Cardiac fibroblast (primary cell): ENCODE measurements at regions not wholly inside any gene's neighbourhood (a gene's known extent, or its start where the extent isn't known, plus 50 kb on each side); places are given as distances from the start of the nearest gene placed in this dataset.
"Not testable (repeated sequence)": the region's sequence is repeated elsewhere in the genome, so short reads cannot be mapped to it uniquely, and the experiment has no call there.

Source experiments
- DNase-seq, 2 donors: peaks; one replicate each; pipeline versions ENCODE4 v3.0.0 to v3.0.0-alpha.2; 2010; ENCODE audit warnings: low read depth in 2 of 2
- H3K4me3 ChIP-seq, 2 donors: replicated peaks in 1 of 2; 1 replicate in 1 of 2; 2 replicates in 1 of 2; pipeline ENCODE4 v1.5.1; 2011; ENCODE audit warnings: low read depth in 2 of 2, low read length in 2 of 2, mild to moderate bottlenecking in 2 of 2, moderate library complexity in 1 of 2
- TF ChIP-seq, protein P1 (sequence below): IDR thresholded peaks from one replicate; pipeline ENCODE4 v1.5.1; 2011; ENCODE audit warnings: low read depth, mild to moderate bottlenecking, low read length, inconsistent platforms

DNA sequence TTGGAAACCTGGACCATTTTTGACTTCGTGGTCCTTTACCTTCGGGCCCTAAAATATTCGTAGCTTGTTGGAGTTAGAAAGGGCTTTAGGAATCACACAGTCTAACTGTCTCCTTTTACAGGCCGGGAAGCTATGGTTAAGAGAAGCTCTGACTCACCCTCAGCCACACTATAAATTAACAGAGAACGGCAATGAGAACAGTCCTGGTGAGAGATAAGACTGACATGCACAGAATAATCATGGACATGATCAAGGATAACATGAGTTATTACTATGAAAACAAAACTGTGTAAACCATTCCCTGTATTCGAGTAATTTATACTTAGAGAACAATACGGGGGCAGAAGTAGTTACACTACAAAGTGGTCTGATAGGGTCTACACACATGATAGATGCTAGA, 162.5 kb upstream of the MALRD1 start:
- no peak overlapping the region for H3K4me3 ChIP-seq
- peak in 1 of 2 donors; percentile 22 for DNase-seq

DNA sequence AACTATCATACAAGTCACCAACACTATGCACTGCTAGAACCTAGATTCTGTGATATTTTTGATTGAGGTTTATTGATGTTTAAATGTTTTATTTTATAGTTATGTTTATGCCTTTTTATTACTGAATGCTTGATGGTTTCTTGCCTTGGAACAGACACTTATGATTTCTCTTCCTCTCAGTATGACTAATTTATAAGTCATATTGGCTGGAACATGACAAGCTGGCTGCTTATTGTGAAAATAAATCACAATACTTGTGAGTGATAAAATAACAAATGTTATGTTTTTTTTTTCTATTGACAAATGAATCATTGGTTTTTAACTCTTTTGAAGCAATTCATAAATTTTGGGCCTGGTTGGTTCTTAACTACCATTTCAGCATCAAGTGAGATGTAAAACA, 142.0 kb upstream of the MALRD1 start:
- no peak overlapping the region for H3K4me3 ChIP-seq
- TF ChIP-seq, protein P1, sequence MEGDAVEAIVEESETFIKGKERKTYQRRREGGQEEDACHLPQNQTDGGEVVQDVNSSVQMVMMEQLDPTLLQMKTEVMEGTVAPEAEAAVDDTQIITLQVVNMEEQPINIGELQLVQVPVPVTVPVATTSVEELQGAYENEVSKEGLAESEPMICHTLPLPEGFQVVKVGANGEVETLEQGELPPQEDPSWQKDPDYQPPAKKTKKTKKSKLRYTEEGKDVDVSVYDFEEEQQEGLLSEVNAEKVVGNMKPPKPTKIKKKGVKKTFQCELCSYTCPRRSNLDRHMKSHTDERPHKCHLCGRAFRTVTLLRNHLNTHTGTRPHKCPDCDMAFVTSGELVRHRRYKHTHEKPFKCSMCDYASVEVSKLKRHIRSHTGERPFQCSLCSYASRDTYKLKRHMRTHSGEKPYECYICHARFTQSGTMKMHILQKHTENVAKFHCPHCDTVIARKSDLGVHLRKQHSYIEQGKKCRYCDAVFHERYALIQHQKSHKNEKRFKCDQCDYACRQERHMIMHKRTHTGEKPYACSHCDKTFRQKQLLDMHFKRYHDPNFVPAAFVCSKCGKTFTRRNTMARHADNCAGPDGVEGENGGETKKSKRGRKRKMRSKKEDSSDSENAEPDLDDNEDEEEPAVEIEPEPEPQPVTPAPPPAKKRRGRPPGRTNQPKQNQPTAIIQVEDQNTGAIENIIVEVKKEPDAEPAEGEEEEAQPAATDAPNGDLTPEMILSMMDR = no peak
- peak in 1 of 2 donors; percentile 70 for DNase-seq

More for the DNA sequence above, 162.5 kb upstream of the MALRD1 start:
- TF ChIP-seq, protein P1 = no peak

DNA sequence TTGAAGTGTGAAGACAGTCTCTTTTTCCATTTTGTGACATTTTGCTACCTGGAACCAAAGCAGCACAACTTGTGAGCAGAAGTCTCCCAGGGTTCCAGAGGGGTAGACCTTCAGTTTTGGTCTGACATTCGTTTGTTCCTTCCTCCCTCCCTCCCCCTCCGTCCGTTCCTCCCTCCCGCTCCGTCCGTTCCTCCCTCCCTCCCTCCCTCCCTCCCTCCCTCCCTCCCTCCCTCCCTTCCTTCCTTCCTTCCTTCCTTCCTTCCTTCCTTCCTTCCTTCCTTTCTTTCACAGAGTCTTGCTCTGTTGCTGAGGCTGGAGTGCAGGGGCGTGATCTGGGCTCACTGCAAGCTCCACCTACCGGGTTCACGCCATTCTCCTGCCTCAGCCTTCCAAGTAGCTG, 131.2 kb upstream of the MALRD1 start:
- DNase-seq, H3K4me3 ChIP-seq: not testable (repeated sequence)

DNA sequence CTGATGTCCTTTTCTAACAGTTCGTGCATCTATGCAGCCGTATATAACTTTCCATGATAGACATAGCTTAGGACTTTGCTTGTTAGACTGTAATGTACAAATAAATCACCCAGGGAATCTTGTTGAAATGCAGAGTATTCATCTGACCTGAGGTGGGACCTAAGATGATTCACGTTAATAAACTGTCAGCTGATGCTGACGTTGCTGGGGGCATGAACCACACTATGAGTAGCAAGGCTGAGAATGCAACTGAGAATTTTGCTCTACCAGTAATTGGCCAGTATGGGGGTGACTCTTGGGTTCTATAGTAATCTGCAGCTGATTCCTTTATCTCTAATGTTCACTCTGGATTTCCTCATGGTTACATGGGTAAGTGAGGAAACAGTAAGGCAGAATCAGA, 130.1 kb upstream of the MALRD1 start:
- DNase-seq = peak; percentile 23 to 96
- TF ChIP-seq, protein P1 = no peak
- no peak overlapping the region for H3K4me3 ChIP-seq

DNA sequence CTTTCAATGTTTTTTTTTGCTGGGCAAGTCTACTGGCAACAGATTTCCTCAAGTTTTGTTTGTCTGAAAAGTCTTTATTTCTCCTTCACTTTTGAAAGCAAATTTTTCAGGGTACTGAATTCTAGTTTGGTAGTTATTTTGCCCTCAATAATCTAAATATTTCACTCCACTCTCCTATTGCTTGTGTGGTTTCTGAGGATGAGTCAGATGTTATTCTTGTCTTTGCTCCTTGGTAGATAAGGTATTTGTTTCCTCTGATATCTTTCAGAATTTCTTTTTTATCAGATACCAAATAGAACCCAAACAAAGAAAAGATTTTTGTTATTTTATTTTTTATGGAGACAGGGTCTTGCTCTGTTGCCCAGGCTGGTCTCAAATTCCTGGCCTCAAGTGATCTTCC, 99.2 kb upstream of the MALRD1 start:
- TF ChIP-seq, protein P1 = no peak
- DNase-seq = peak in 1 of 2 donors; percentile 23
- no peak overlapping the region for H3K4me3 ChIP-seq

DNA sequence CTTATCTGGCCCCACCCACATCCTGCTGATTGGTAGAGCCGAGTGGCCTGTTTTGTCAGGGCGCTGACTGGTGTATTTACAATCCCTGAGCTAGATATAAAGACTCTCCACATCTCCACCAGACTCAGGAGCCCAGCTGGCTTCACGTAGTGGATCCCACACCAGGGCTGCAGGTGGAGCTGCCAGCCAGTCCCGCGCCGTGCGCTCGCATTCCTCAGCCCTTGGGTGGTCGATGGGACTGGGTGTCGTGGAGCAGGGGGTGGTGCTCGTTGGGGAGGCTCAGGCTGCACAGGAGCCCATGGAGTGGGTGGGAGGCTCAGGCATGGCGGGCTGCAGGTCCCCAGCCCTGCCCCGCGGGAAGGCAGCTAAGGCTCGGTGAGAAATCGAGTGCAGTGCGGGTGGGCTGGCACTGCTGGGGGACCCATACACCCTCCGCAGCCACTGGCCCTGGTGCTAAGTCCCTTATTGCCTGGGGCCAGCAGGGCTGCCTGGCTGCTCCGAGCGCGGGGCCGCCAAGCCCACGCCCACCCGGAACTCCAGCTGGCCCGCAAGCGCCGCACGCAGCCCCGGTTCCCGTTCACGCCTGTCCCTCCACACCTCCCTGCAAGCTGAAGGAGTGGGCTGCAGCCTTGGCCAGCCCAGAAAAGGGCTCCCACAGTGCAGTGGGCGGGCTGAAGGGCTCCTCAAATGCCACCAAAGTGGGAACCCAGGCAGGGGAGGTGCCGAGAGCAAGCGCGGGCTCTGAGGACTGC, 97.4 kb upstream of the MALRD1 start:
- not testable (repeated sequence) for DNase-seq

DNA sequence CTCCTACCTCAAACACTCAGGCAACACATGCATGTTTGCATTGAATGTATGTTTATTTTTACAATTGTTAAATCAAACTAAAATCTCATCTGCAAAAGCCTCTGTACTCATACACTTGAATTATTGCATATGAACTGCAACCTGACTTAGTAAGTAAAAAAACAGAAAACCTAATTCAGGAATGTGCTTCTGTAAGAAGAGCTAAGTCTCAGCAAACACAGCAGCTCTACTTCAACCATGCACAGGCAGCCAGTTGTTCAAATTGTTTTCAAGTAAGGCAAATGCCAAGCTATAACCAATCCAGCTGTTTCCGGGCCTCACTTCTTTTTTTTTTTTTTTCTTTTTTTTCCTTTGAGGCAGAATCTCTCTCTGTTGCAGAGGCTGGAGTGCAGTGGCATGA, 93.5 kb upstream of the MALRD1 start:
- TF ChIP-seq, protein P1 = no peak
- DNase-seq = no peak

More for the DNA sequence above, 97.4 kb upstream of the MALRD1 start:
- H3K4me3 ChIP-seq = not testable (repeated sequence)

DNA sequence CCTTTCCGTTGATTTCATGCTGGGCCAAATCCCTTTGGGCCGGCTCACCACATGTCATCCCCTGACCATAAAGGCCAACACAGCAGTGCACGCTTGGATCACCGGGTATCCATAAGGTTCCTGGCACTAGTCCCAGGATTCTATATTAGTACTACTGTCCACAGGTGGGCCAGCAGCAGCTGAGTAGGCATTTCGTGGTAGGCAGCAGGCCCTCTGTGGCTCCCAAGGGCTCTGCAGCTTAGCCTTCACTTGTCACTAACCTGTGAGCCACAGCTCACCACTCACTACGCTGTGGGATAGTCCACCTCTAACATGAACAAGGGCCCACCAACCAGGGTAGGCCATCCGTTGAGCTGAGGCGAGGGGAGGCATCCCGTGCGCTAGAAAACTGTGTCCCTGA, 89.2 kb upstream of the MALRD1 start:
- no peak for DNase-seq
- TF ChIP-seq, protein P1 = no peak
- no peak overlapping the region for H3K4me3 ChIP-seq

More for the DNA sequence above, 93.5 kb upstream of the MALRD1 start:
- no peak overlapping the region for H3K4me3 ChIP-seq
